ENCODE measurements at regions not wholly inside any gene's neighbourhood (a gene's known extent, or its start where the extent isn't known, plus 50 kb on each side); places are given as distances from the start of the nearest gene placed in this dataset.

- no peak overlapping the region for H3K9ac ChIP-seq (ENCODE audit: extremely low read depth, insufficient read length, low read length)
- no peak overlapping the region for H2AK5ac ChIP-seq (ENCODE audit: insufficient read length, low read length)
- no peaks in the 10 kb centered on the region for H3K23me2 ChIP-seq (ENCODE audit: insufficient read length, low read depth, low read length, poor library complexity, severe bottlenecking)
- H2BK15ac ChIP-seq (ENCODE audit: low read depth, low read length): no peak overlapping the region
- H3K18ac ChIP-seq (ENCODE audit: insufficient read length, low read depth, low read length): no peak overlapping the region
- H3K4me1 Mint-ChIP-seq: peaks cover 62 to 71% of the 10 kb centered on the region in 2 experiments
- H2BK120ac ChIP-seq (ENCODE audit: low read depth, low read length, poor library complexity, severe bottlenecking): no peak overlapping the region
- H3K56ac ChIP-seq (ENCODE audit: insufficient read length, low read depth, low read length): no peak overlapping the region
- no peak overlapping the region; a peak in 1 of 7 replicates for H3K27ac Mint-ChIP-seq
- no CpG with 5 or more reads among the region's 1 CpG for WGBS (ENCODE audit: extremely low coverage, insufficient read length, low lambda C conversion rate)
- H4K5ac ChIP-seq (ENCODE audit: insufficient read length, low read depth, low read length): no peak overlapping the region
- no peak overlapping the region for H3K4me3 Mint-ChIP-seq
- no peak overlapping the region for H4K8ac ChIP-seq (replicated peaks; ENCODE audit: insufficient read length, low read depth, low read length)
- no peak overlapping the region for H2BK12ac ChIP-seq (ENCODE audit: insufficient read length, low read depth, low read length)
- H3K4ac ChIP-seq (ENCODE audit: low read depth, low read length): no peak overlapping the region
- H3K27me3 ChIP-seq (ENCODE audit: insufficient read depth, low read length): no peaks in the 10 kb centered on the region
- H4K20me1 ChIP-seq (ENCODE audit: control insufficient read depth, insufficient read depth, insufficient read length): no peaks in the 10 kb centered on the region
- H3T11ph ChIP-seq (ENCODE audit: low read length): no peak overlapping the region
- no peak overlapping the region for H3K23ac ChIP-seq (ENCODE audit: insufficient read length, low read depth, low read length)
- no peaks in the 10 kb centered on the region for H3K9me3 Mint-ChIP-seq
- H2BK5ac ChIP-seq (ENCODE audit: insufficient read length, low read length): no peak overlapping the region
- no peak overlapping the region for H2BK20ac ChIP-seq (ENCODE audit: low read depth, low read length, poor library complexity, severe bottlenecking)
- H4K91ac ChIP-seq (ENCODE audit: insufficient read length, low read depth, low read length): no peak overlapping the region
- H3K4me1 ChIP-seq (ENCODE audit: insufficient read depth, low read length): peaks cover 11% of the 10 kb centered on the region; the same call in 1 of the 2 replicates
- H2AFZ ChIP-seq (ENCODE audit: low read length): no peak overlapping the region
- H3K27ac ChIP-seq (ENCODE audit: insufficient read length, low read depth, low read length): no peak overlapping the region
- H3K4me2 ChIP-seq (ENCODE audit: insufficient read depth, insufficient read length, low read length): no peak overlapping the region
- H3K27me3 Mint-ChIP-seq (ENCODE audit: low read depth): peaks cover 24% of the 10 kb centered on the region
- no peaks in the 10 kb centered on the region for H3K79me2 ChIP-seq (ENCODE audit: insufficient read depth, low read length)
- H3K14ac ChIP-seq (ENCODE audit: insufficient read depth, low read length): no peak overlapping the region
- no peaks in the 10 kb centered on the region for H3K79me1 ChIP-seq (ENCODE audit: insufficient read depth, low read depth, low read length, poor library complexity, severe bottlenecking)
- no peaks in the 10 kb centered on the region; a peak in 2 of 7 replicates for H3K36me3 Mint-ChIP-seq (ENCODE audit: insufficient read depth in 1 of 3, low read depth in 3 of 3)
- TF ChIP-seq CTCF (conservative IDR thresholded peaks at IDR 0.05): no peak
- H3K9me3 ChIP-seq (ENCODE audit: control insufficient read depth, low read depth, low read length): no peaks in the 10 kb centered on the region
- no peak for DNase-seq
Observed at GRCh38 chr14:71194251-71194650, 287.0 kb downstream of the PCNX1 start.
